Duodenal mucosa (tissue), 2 donors: ENCODE measurements at regions not wholly inside any gene's neighbourhood (a gene's known extent, or its start where the extent isn't known, plus 50 kb on each side); places are given as distances from the start of the nearest gene placed in this dataset.

ENCODE experiments used
- H3K27ac ChIP-seq: one replicate; pipeline ENCODE4 v1.7.0; 2013; ENCODE audit warnings: low read depth, low read length
- H3K27me3 ChIP-seq, 2 donors: one replicate each; pipeline ENCODE4 v1.7.0; 2013; ENCODE audit warnings: low read length in 2 of 2, control low read depth in 1 of 2; ENCODE audit not compliant: insufficient read depth in 2 of 2, control insufficient read depth in 1 of 2
- H3K36me3 ChIP-seq, 2 donors: one replicate each; pipeline ENCODE4 v1.7.0; 2013; ENCODE audit warnings: low read length in 2 of 2, control low read depth in 1 of 2; ENCODE audit not compliant: insufficient read depth in 2 of 2, control insufficient read depth in 1 of 2
- H3K4me1 ChIP-seq, 2 donors: one replicate each; pipeline ENCODE4 v1.7.0; 2013; ENCODE audit warnings: low read length in 2 of 2, control low read depth in 1 of 2; ENCODE audit not compliant: insufficient read depth in 2 of 2, control insufficient read depth in 1 of 2
- H3K4me3 ChIP-seq, 2 donors: one replicate each; pipeline ENCODE4 v1.7.0; 2013; ENCODE audit warnings: low read length in 2 of 2, low read depth in 1 of 2
- H3K9ac ChIP-seq, 2 donors: one replicate each; pipeline ENCODE4 v1.7.0; 2013; ENCODE audit warnings: low read length in 2 of 2, low read depth in 1 of 2
- H3K9me3 ChIP-seq, 2 donors: one replicate each; pipeline ENCODE4 v1.7.0; 2013; ENCODE audit warnings: low read length in 2 of 2, control low read depth in 1 of 2; ENCODE audit not compliant: control insufficient read depth in 1 of 2

DNA sequence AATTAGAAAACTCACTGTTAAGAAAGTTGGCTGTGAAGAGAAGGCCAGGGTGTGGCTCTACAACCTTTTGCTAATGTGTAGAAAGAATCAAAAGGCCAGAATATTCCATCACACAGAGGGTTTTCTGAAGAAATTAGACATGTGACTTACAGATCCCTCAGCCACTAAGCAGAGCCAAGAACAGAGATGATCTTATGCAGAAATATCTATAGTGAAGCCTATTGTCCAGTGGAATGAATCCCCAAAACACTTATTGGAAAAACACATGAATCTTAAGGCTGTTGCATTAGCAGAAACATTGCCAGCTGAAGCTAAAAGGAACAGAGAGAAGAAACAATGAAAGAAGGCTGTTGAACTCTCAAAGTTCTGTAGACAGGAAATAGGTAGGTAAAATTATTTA lies 979.2 kb downstream of the MRPL39 start:
- peaks cover 0 to 4% of the 10 kb centered on the region in 2 donors for H3K9me3 ChIP-seq
- no peaks in the 10 kb centered on the region for H3K27me3 ChIP-seq
- H3K4me3 ChIP-seq, result no peak overlapping the region
- H3K27ac ChIP-seq, result no peak overlapping the region
- H3K4me1 ChIP-seq, result no peaks in the 10 kb centered on the region
- no peak overlapping the region for H3K9ac ChIP-seq
- no peaks in the 10 kb centered on the region for H3K36me3 ChIP-seq

DNA sequence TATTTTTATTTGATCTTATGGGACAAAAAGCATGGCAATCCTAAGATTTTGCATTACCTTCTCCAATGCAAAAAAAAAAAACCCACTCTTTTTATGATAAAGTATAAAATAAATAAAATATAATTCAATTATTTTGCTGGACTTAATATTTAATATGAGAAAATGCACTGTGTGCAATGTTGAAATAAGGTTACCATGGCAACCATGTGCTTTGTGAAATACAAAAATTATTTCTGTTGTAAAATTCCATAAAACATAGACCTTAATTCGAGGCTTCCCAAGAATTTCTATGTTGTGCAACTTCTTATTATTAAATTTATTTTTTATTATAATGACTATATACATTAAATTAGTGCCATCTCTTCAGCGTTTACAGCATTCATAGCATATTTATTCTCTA lies 989.5 kb downstream of the MRPL39 start:
- peaks cover 6 to 8% of the 10 kb centered on the region in 2 donors for H3K9me3 ChIP-seq
- no peak overlapping the region for H3K9ac ChIP-seq
- no peaks in the 10 kb centered on the region for H3K36me3 ChIP-seq
- no peak overlapping the region for H3K4me3 ChIP-seq
- H3K27me3 ChIP-seq, result no peaks in the 10 kb centered on the region
- H3K27ac ChIP-seq, result no peak overlapping the region
- no peaks in the 10 kb centered on the region for H3K4me1 ChIP-seq

DNA sequence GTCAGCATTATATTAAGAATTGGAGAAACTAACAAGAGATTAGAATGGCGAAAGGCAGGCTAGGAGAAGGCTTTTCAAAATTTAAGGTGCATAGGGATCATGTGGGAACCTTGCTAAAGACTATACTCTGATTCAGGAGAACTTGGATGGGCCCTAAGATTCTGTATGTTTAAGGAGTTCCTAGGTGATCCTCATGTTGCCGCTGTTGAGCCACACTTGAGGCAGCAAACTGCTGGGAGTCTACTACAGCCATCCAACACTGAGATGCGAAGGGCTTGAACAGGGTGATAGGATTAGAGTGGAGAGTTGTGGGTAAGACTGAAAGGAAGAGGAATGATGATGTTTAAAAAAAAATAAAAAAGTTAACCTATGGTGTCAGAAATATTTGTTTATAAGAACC lies 1013.2 kb downstream of the MRPL39 start:
- no peaks in the 10 kb centered on the region for H3K4me1 ChIP-seq

DNA sequence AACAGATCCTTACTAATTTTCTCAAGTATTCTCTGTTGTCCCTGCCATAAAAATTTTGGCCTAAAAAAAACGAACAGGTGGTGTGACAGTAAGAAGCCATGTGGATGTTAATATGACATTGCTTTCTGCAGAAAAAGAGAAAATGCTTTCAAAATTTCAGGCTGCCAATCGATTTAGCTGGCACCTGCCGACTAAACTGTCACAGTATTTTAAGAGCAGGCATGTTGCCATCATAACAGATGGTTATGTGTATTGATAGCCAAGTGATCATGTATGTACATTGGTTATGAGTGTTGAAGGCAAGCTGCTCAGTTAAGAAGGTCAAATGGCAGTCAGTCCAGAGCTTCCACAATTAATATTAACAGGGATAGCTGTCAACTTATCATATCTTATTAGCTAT lies 1017.0 kb downstream of the MRPL39 start:
- Histone ChIP-seq H3K9ac (no peak overlapping the region), H3K27me3 (no peaks in the 10 kb centered on the region), H3K36me3 (no peaks in the 10 kb centered on the region), H3K9me3 (peaks cover 2 to 32% of the 10 kb centered on the region in 2 donors), H3K27ac (no peak overlapping the region), H3K4me3 (no peak overlapping the region), H3K4me1 (no peaks in the 10 kb centered on the region)

More for the DNA sequence above, 1013.2 kb downstream of the MRPL39 start:
- Histone ChIP-seq H3K27me3 (no peaks in the 10 kb centered on the region), H3K9me3 (peaks cover 2 to 33% of the 10 kb centered on the region in 2 donors), H3K36me3 (no peaks in the 10 kb centered on the region), H3K9ac (no peak overlapping the region), H3K4me3 (no peak overlapping the region), H3K27ac (no peak overlapping the region)

DNA sequence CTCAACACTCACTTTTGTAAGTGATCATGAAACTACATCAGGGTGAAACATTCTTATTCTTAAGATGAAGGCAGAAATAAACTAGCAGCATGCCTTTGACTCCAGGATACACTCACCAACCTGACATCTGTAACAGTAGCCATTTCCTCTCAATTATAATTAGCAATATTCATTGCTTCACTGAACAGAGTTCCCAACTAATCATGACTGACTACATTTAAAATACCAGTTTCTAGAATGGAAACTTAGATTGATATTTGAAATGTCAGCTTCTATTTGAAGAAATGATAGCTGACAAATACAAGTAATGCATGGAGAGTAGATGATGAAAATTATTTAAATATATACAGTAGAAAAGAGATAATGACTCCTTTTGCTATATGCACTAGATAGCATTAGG lies 1023.8 kb downstream of the MRPL39 start:
- Histone ChIP-seq H3K27me3 (no peaks in the 10 kb centered on the region), H3K4me3 (no peak overlapping the region), H3K36me3 (no peaks in the 10 kb centered on the region), H3K9ac (no peak overlapping the region), H3K27ac (no peak overlapping the region), H3K4me1 (no peaks in the 10 kb centered on the region), H3K9me3 (peaks cover 0 to 6% of the 10 kb centered on the region in 2 donors)

DNA sequence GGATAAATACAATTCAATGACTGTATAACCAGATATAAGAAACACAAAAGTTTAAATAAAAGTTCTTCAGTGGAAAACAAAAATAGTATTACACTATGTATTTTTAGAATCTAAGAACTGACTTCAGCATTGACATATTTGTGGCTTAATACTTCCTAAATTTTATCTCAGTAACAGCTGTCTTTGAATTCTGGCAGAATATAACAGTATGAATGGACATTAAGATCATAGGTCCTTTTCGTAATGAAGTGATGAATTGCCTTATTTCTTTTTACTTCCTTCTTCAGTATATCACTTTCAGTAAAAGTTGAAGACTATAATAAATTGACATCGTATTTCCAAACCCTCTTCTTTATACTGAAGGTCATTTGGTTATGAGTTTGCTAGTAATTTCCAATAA lies 1030.0 kb downstream of the MRPL39 start:
- Histone ChIP-seq H3K4me3 (no peak overlapping the region), H3K4me1 (no peaks in the 10 kb centered on the region), H3K27me3 (no peaks in the 10 kb centered on the region), H3K9me3 (no peaks in the 10 kb centered on the region), H3K27ac (no peak overlapping the region), H3K36me3 (no peaks in the 10 kb centered on the region), H3K9ac (no peak overlapping the region)

DNA sequence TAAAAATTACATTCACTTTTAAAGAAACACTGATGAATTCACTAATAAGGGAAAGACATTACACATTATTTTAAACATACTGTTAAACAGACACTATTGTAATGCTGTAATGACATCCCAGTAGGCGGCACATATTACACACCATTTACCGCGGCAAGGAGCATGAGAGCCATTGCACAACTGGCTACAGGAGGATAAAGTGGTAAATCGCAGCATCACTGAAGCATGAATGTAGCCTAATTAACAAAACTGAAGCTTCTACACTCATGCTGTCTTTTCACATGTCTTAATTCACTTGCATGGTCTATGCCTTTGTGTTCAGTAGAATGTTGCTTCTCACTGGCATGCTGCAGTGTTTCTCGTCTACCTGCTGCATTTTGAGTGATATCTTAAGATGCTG lies 1046.0 kb downstream of the MRPL39 start:
- no peaks in the 10 kb centered on the region for H3K36me3 ChIP-seq
- H3K9me3 ChIP-seq, result peaks cover 4 to 7% of the 10 kb centered on the region in 2 donors
- H3K4me3 ChIP-seq, result no peak overlapping the region
- no peaks in the 10 kb centered on the region for H3K27me3 ChIP-seq
- no peaks in the 10 kb centered on the region for H3K4me1 ChIP-seq
- H3K9ac ChIP-seq, result no peak overlapping the region
- H3K27ac ChIP-seq, result no peak overlapping the region

DNA sequence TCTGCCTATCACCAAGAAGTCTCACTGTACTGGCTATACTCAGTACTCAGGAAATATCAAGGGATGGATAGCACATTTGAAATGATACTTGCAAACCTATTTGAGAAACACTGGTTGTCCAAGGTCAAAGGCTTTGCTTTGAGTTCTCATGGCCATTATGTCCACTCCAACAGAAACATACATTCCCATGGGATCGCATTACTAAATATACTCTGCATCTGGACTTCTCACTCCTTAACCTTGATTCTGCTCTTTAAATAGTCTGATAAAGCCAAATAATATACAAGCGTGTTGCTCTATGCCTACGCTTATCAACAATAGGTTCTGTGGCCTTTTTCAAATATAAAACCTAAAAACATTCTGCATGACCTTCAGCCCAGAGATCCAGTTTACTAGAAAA lies 1054.8 kb downstream of the MRPL39 start:
- Histone ChIP-seq H3K27me3 (no peaks in the 10 kb centered on the region), H3K4me1 (no peaks in the 10 kb centered on the region), H3K36me3 (no peaks in the 10 kb centered on the region), H3K4me3 (no peak overlapping the region), H3K27ac (no peak overlapping the region), H3K9me3 (peaks cover 0 to 6% of the 10 kb centered on the region in 2 donors), H3K9ac (no peak overlapping the region)

DNA sequence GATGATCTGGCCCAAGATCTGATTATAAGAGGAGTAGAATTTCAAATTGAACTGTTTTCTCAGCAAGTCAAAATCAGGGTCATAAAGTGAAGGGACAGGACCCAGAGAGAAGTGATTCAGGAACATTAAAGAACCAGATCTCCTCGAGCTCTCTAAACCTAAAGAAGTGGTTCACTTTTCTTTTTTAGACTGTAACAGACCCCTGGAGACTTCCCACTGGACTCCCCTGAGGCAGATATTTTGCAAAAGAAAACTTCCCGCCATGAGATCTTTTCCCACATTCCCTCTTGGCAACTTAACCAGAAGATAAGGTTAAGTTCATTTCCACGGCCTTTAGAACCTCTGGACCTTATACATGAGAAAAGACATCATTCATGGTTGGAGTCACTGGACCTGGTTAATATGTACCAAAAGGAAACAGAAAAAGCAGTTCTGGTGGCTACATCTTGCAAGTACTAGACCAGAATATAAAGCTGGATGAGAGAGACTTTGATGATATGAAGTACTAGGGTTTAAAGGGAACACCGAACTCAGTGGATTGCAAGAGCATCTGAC lies 1061.4 kb downstream of the MRPL39 start:
- Histone ChIP-seq H3K36me3 (no peaks in the 10 kb centered on the region), H3K27ac (no peak overlapping the region), H3K9me3 (peaks cover 2 to 15% of the 10 kb centered on the region in 2 donors), H3K27me3 (no peaks in the 10 kb centered on the region), H3K9ac (no peak overlapping the region), H3K4me1 (no peaks in the 10 kb centered on the region), H3K4me3 (no peak overlapping the region)

DNA sequence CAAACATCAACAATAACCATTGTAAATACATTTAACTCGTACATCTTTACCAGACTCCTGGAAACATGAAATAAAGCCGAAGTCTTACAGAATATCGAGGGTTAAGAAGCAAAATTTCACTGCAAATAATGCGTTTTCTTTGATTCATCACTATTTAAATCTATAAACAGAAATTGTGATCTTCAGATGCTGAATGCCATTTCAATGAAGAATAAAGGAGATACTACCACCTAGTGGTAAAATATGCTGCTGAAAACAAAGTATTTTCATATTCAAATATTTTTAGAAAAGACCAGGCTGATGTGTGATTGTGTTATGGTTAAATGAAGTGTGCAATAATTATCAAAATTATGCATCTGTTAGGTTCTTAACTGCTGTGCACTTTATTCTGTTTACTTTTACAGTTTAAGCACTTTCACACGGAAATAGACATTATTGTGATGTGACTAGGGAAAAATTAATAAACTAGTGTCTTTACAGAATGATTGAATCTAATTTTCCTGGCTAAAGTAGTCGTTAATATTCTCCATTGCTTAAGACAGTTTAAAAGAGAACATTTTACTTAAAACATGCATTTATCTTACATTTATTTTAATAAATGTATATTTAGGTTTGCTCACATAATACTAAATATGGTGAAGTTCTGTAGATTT lies 1093.1 kb downstream of the MRPL39 start:
- no peak overlapping the region for H3K4me3 ChIP-seq
- H3K36me3 ChIP-seq, result no peaks in the 10 kb centered on the region
- H3K27me3 ChIP-seq, result no peaks in the 10 kb centered on the region
- no peak overlapping the region for H3K27ac ChIP-seq
- H3K9me3 ChIP-seq, result peaks cover 0 to 2% of the 10 kb centered on the region in 2 donors
- H3K4me1 ChIP-seq, result no peaks in the 10 kb centered on the region
- H3K9ac ChIP-seq, result no peak overlapping the region
